ENCODE measurements at regions not wholly inside any gene's neighbourhood (a gene's known extent, or its start where the extent isn't known, plus 50 kb on each side); places are given as distances from the start of the nearest gene placed in this dataset.

DNA sequence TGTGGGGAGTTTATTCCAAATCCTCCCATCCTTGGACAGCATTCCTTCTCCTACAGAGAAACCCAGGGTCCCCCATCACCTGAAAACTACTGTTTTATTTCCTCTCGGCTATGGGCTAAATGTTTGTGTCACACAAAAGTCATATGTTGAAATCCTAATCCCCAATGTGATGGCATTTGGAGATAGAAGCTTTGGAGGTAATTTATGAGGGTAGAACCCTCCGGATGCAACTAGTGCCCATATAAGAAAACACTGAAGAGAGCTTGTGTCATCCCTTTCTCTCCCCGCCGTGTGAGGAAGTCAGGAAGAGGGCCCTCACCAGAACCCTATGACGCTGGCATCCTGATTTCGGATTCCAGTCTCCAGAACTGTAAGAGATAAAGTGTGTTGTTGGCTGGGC is 127.8 kb upstream of the NOCT start:
- intact Hi-C loops (cut with DNase I; ENCODE audit: low total_unique reads): no loop called here
- H3K4me3 ChIP-seq: no peak overlapping the region
- H3K27ac ChIP-seq: no peak overlapping the region
- in situ Hi-C loops (cut with MboI; ENCODE audit: low pct_ligation_motif_present in 1 of 4, low pct_unique_long_range_greater_than_20kb in 1 of 4, low sequenced_read_pairs in 3 of 4): no loop called here
- H3K4me1 ChIP-seq: no peaks in the 10 kb centered on the region
- TF ChIP-seq, protein P1, sequence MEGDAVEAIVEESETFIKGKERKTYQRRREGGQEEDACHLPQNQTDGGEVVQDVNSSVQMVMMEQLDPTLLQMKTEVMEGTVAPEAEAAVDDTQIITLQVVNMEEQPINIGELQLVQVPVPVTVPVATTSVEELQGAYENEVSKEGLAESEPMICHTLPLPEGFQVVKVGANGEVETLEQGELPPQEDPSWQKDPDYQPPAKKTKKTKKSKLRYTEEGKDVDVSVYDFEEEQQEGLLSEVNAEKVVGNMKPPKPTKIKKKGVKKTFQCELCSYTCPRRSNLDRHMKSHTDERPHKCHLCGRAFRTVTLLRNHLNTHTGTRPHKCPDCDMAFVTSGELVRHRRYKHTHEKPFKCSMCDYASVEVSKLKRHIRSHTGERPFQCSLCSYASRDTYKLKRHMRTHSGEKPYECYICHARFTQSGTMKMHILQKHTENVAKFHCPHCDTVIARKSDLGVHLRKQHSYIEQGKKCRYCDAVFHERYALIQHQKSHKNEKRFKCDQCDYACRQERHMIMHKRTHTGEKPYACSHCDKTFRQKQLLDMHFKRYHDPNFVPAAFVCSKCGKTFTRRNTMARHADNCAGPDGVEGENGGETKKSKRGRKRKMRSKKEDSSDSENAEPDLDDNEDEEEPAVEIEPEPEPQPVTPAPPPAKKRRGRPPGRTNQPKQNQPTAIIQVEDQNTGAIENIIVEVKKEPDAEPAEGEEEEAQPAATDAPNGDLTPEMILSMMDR (IDR thresholded peaks at IDR 0.05): no peak
- TF ChIP-seq POLR2AphosphoS5 (IDR thresholded peaks at IDR 0.05) (no peak), POLR2A (IDR thresholded peaks at IDR 0.05) (no peak), EP300 (IDR thresholded peaks at IDR 0.05; ENCODE audit: low read depth) (no peak)
- WGBS, 2 donors (ENCODE audit: low coverage in 1 of 2): 91 to 94% methylated on average over 6 of the region's 6 CpGs
- H3K27me3 ChIP-seq: no peaks in the 10 kb centered on the region
- DNase-seq: no peak
- H3K9me3 ChIP-seq: no peaks in the 10 kb centered on the region
- H3K36me3 ChIP-seq: no peaks in the 10 kb centered on the region

DNA sequence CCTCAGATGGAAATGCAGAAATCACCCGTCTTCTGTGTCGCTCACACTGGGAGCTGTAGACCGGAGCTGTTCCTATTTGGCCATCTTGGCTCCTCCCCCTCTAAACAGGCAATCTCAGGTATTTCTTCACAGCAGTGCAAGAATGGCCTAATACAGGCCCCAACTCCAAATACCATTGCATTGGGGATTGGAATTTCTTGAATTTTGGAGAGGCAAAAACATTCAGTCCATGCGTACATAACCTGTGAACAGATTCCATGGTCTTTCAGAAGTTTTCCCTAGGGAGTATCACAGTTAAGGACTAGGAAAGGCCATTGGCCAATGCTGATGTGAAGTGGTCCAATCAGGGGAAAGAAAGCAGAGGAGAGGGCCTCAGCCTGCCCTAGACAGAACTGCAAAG is 128.2 kb upstream of the NOCT start:
- Histone ChIP-seq H3K4me1 (no peaks in the 10 kb centered on the region), H3K27ac (no peak overlapping the region), H3K27me3 (no peaks in the 10 kb centered on the region), H3K36me3 (no peaks in the 10 kb centered on the region), H3K9me3 (no peaks in the 10 kb centered on the region), H3K4me3 (no peak overlapping the region)
- DNase-seq: no peak
- WGBS, 2 donors (ENCODE audit: low coverage in 1 of 2): 82 to 99% methylated on average over 3 to 4 of the region's 4 CpGs
- intact Hi-C loops (cut with DNase I; ENCODE audit: low total_unique reads) (no loop called here), in situ Hi-C loops (cut with MboI; ENCODE audit: low pct_ligation_motif_present in 1 of 4, low pct_unique_long_range_greater_than_20kb in 1 of 4, low sequenced_read_pairs in 3 of 4) (no loop called here)
- TF ChIP-seq EP300 (IDR thresholded peaks at IDR 0.05; ENCODE audit: low read depth): no peak
- no peak for TF ChIP-seq POLR2AphosphoS5 (IDR thresholded peaks at IDR 0.05)
- TF ChIP-seq, protein P1 (IDR thresholded peaks at IDR 0.05): no peak
- TF ChIP-seq POLR2A (IDR thresholded peaks at IDR 0.05): no peak

DNA sequence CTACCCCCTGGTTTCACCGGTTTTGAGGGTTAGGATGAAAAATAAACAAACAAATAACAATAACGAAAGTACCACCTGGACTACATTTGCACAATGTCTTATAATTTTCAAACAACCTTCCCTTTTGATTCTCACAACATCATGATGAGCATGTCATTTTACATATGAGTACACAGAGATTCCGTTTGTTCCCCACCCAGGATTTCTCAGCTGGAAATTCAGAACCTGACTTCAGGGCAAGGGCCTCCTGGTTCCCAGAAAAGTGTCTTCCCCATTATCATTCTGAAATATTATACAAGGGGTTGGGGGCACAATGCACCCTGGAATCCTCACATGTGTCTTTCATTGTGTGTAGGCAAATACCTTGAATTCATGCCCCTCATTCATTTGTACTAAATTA is 135.8 kb upstream of the NOCT start:
- H3K27ac ChIP-seq: no peak overlapping the region
- no peaks in the 10 kb centered on the region for H3K9me3 ChIP-seq
- TF ChIP-seq, protein P1 (IDR thresholded peaks at IDR 0.05): no peak
- no peak for TF ChIP-seq POLR2AphosphoS5 (IDR thresholded peaks at IDR 0.05)
- TF ChIP-seq EP300 (IDR thresholded peaks at IDR 0.05; ENCODE audit: low read depth): no peak
- no peak for TF ChIP-seq POLR2A (IDR thresholded peaks at IDR 0.05)
- no peaks in the 10 kb centered on the region for H3K4me1 ChIP-seq
- WGBS, 2 donors (ENCODE audit: low coverage in 1 of 2): 70 to 72% methylated on average over 2 to 3 of the region's 3 CpGs
- no peak for DNase-seq
- in situ Hi-C loops (cut with MboI; ENCODE audit: low pct_ligation_motif_present in 1 of 4, low pct_unique_long_range_greater_than_20kb in 1 of 4, low sequenced_read_pairs in 3 of 4): loop anchor here in 1 of 4 donors (10.0 kb wide), 1 partner anchor 195 kb away; no protein-coding TSS in a partner anchor
- no peak overlapping the region for H3K4me3 ChIP-seq
- no peaks in the 10 kb centered on the region for H3K36me3 ChIP-seq
- H3K27me3 ChIP-seq: no peaks in the 10 kb centered on the region
- intact Hi-C loops (cut with DNase I; ENCODE audit: low total_unique reads): no loop called here

DNA sequence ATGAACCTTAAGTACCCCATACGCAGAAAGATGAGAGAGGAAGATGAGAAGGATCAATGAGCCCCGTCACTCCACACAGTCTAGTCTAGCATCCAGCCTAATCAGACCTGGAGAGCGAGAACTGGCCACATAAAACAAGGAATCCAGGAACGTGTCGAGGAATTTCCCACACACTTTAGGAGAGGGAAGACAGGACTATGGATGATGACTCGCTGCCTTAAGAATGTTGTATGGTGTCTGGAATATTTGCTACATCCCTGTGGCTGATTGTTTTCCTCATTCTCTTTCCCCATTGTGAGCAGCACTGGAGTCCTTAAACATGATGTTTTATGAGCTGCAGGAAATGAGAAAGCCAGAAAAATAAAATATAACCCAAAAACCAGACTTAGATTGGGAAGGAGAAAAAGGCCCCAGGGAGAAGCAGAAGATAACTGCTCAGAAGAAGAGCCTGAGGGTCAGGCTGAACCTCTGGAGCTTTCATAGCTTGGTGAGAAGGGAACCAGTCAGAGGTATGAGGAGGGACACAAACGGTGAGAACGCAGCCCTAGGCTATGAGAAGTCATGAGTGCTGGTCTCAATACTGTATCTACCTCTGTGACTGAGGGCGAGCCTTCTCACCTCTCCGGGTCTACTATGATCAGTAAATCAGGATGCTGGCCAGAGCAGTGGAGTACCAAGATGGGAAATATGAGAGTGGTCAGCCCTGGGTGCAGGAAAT is 139.5 kb upstream of the NOCT start:
- in situ Hi-C loops (cut with MboI; ENCODE audit: low pct_ligation_motif_present in 1 of 4, low pct_unique_long_range_greater_than_20kb in 1 of 4, low sequenced_read_pairs in 3 of 4) (loop anchor here in 1 of 4 donors (10.0 kb wide), 1 partner anchor 191 kb away; no protein-coding TSS in a partner anchor), intact Hi-C loops (cut with DNase I; ENCODE audit: low total_unique reads) (no loop called here)
- H3K36me3 ChIP-seq: no peaks in the 10 kb centered on the region
- no peak overlapping the region for H3K27ac ChIP-seq
- H3K4me1 ChIP-seq: peaks cover 0 to 3% (median 0%) of the 10 kb centered on the region in 4 donors
- 71 to 78% methylated on average over 3 to 10 of the region's 10 CpGs for WGBS, 2 donors (ENCODE audit: low coverage in 1 of 2)
- no peak for DNase-seq
- H3K27me3 ChIP-seq: no peaks in the 10 kb centered on the region
- TF ChIP-seq POLR2AphosphoS5 (IDR thresholded peaks at IDR 0.05) (no peak), POLR2A (IDR thresholded peaks at IDR 0.05) (no peak), EP300 (IDR thresholded peaks at IDR 0.05; ENCODE audit: low read depth) (no peak)
- TF ChIP-seq, protein P1 (IDR thresholded peaks at IDR 0.05): no peak
- H3K4me3 ChIP-seq: no peak overlapping the region
- H3K9me3 ChIP-seq: no peaks in the 10 kb centered on the region
